Stimulated activated effector memory CD8-positive, alpha-beta T cell treated with anti-CD3 and anti-CD28 coated beads, Interleukin-12 subunit alpha, Interleukin-12 subunit beta, amount 100 ng/mL, for 72 hours (primary cell): ENCODE measurements at regions not wholly inside any gene's neighbourhood (a gene's known extent, or its start where the extent isn't known, plus 50 kb on each side); places are given as distances from the start of the nearest gene placed in this dataset.
"Not testable (repeated sequence)": the region's sequence is repeated elsewhere in the genome, so short reads cannot be mapped to it uniquely, and the experiment has no call there.

Experiments
- ATAC-seq: fragments of 150-1000 bp; cut with Tn5 transposase; 2 replicates; pipeline ENCODE4 v1.10.0; 2021
- DNase-seq, 2 donors: peaks; one replicate each; pipeline ENCODE4 v3.0.0; 2021 to 2022; ENCODE audit warnings: low spot score in 2 of 2
- H3K27ac Mint-ChIP-seq: one replicate; pipeline ENCODE4 v1.8.0; 2022; ENCODE audit warnings: mild to moderate bottlenecking, mixed read lengths
- H3K36me3 Mint-ChIP-seq: one replicate; pipeline ENCODE4 v1.8.0; 2022; ENCODE audit warnings: mild to moderate bottlenecking, mixed read lengths
- H3K4me1 Mint-ChIP-seq: one replicate; pipeline ENCODE4 v1.8.0; 2022; ENCODE audit warnings: mixed read lengths
- H3K4me3 Mint-ChIP-seq: one replicate; pipeline ENCODE4 v1.8.0; 2022; ENCODE audit warnings: mild to moderate bottlenecking, mixed read lengths
- H3K9me3 Mint-ChIP-seq: one replicate; pipeline ENCODE4 v1.8.0; 2022; ENCODE audit warnings: mixed read lengths

DNA sequence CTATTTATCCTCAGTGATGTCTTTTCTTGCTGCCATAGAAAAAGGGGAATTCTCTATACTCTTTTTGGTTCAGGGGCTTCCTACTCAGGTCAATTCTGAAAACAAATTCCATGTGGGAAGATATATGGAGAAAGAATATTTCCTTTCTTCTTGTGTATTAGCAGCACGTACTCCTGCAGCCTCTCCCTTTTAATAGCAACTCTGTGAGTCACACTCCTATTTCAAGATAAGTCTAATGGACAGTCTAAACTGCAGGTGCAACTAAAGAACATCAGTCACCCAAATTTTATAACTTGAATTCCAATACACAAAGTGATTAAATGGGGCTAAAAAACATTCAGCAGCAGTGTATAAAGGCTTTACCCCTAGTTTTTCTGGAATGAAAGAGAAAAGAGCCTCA, 942.2 kb downstream of the CNTNAP5 start:
- Mint-ChIP-seq H3K27ac (no peak overlapping the region), H3K4me3 (no peak overlapping the region), H3K36me3 (no peaks in the 10 kb centered on the region), H3K9me3 (peaks cover 13% of the 10 kb centered on the region), H3K4me1 (no peaks in the 10 kb centered on the region)
- no peak for DNase-seq
- ATAC-seq = no peak

- ATAC-seq (no peak), DNase-seq (no peak)
- H3K27ac Mint-ChIP-seq = no peak overlapping the region
- no peak overlapping the region for H3K4me3 Mint-ChIP-seq
- no peaks in the 10 kb centered on the region for H3K4me1 Mint-ChIP-seq
- peaks cover 14% of the 10 kb centered on the region for H3K9me3 Mint-ChIP-seq
- H3K36me3 Mint-ChIP-seq = no peaks in the 10 kb centered on the region
Measured at GRCh38 chr2:124970030-124970429, 944.9 kb downstream of the CNTNAP5 start.

GRCh38 chr2:124973396-124973795, 948.3 kb downstream of the CNTNAP5 start:
- Mint-ChIP-seq H3K9me3 (peaks cover 22% of the 10 kb centered on the region), H3K36me3 (no peaks in the 10 kb centered on the region), H3K27ac (no peak overlapping the region), H3K4me1 (no peaks in the 10 kb centered on the region), H3K4me3 (no peak overlapping the region)
- ATAC-seq (no peak), DNase-seq (no peak)

GRCh38 chr2:124975224-124975623, 950.1 kb downstream of the CNTNAP5 start:
- no peaks in the 10 kb centered on the region for H3K36me3 Mint-ChIP-seq
- ATAC-seq = no peak
- no peak for DNase-seq
- no peaks in the 10 kb centered on the region for H3K4me1 Mint-ChIP-seq
- H3K9me3 Mint-ChIP-seq = peaks cover 19% of the 10 kb centered on the region
- H3K4me3 Mint-ChIP-seq = no peak overlapping the region
- H3K27ac Mint-ChIP-seq = no peak overlapping the region

GRCh38 chr2:124975648-124976047, 950.6 kb downstream of the CNTNAP5 start:
- no peak for DNase-seq
- Mint-ChIP-seq H3K27ac (no peak overlapping the region), H3K4me1 (no peaks in the 10 kb centered on the region), H3K9me3 (peaks cover 18% of the 10 kb centered on the region), H3K4me3 (no peak overlapping the region), H3K36me3 (no peaks in the 10 kb centered on the region)
- ATAC-seq = no peak

DNA sequence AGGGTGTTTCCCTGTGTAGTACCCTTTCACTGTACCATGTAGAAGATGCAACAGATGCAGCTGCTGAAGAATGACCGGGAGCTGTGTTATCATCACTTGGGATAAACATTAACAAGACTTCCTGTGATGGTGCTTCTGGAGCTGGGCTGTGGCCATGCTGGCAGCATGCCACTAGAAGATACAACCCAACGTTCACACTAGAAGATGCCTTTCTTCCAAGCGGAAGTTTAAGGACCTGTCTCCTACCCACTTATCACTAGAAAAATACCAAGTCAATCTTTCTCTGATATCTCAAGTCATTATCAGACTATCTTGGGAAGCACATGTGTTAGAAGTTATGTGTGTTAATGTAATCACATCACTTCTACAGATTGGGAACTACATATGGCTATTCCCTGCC, 953.5 kb downstream of the CNTNAP5 start:
- Mint-ChIP-seq H3K9me3 (peaks cover 20% of the 10 kb centered on the region), H3K4me1 (no peaks in the 10 kb centered on the region), H3K36me3 (no peaks in the 10 kb centered on the region), H3K27ac (no peak overlapping the region), H3K4me3 (no peak overlapping the region)
- ATAC-seq = no peak
- no peak for DNase-seq

DNA sequence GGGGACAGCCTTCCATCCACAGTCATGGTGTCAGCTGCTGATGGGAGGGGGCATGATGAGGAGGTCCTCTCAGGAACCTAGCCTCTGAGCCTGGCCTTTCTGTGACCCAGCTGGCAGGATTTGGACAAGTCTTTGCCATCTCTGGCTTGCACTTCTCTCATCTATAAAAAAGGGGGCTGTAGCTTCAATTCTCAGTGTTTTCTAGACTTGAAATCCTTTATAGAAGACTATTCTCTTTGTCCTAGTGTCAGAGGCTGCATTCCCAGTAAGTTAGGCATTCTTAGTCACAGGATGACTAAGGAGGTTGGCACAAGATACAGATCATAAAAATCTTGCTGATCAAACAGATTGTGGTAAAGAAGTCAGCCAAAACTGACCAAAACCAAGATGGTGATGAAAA, 958.5 kb downstream of the CNTNAP5 start:
- Mint-ChIP-seq H3K36me3 (no peaks in the 10 kb centered on the region), H3K9me3 (peaks cover 12% of the 10 kb centered on the region), H3K4me1 (no peaks in the 10 kb centered on the region), H3K27ac (no peak overlapping the region), H3K4me3 (no peak overlapping the region)
- no peak for ATAC-seq
- DNase-seq = no peak

- no peak overlapping the region for H3K27ac Mint-ChIP-seq
- H3K4me3 Mint-ChIP-seq = no peak overlapping the region
- H3K36me3 Mint-ChIP-seq = no peaks in the 10 kb centered on the region
- ATAC-seq (no peak), DNase-seq (no peak)
- H3K4me1 Mint-ChIP-seq = no peaks in the 10 kb centered on the region
- peaks cover 13% of the 10 kb centered on the region for H3K9me3 Mint-ChIP-seq
Measured at GRCh38 chr2:124985270-124985669, 960.2 kb downstream of the CNTNAP5 start.

GRCh38 chr2:124986136-124986535, 961.0 kb downstream of the CNTNAP5 start:
- Mint-ChIP-seq H3K36me3 (no peaks in the 10 kb centered on the region), H3K9me3 (peaks cover 15% of the 10 kb centered on the region), H3K27ac (no peak overlapping the region), H3K4me3 (no peak overlapping the region), H3K4me1 (no peaks in the 10 kb centered on the region)
- DNase-seq (no peak), ATAC-seq (no peak)

DNA sequence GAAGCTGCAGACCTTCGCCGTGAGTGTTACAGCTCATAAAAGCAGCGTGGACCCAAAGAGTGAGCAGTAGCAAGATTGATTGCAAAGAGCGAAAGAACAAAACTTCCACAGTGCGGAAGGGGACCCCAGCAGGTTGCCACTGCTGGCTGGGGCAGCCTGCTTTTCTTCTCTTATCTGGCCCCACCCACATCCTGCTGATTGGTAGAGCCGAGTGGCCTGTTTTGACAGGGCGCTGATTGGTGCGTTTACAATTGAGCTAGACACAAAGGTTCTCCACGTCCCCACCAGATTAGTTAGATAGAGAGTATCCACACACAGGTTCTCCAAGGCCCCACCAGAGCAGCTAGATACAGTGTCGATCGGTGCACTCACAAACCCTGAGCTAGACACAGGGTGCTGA, 961.8 kb downstream of the CNTNAP5 start:
- not testable (repeated sequence) for H3K36me3 Mint-ChIP-seq, DNase-seq, ATAC-seq, H3K4me1 Mint-ChIP-seq, H3K4me3 Mint-ChIP-seq, H3K27ac Mint-ChIP-seq
- peaks cover 12% of the 10 kb centered on the region for H3K9me3 Mint-ChIP-seq

- not testable (repeated sequence) for DNase-seq, H3K27ac Mint-ChIP-seq, H3K4me3 Mint-ChIP-seq, ATAC-seq, H3K4me1 Mint-ChIP-seq, H3K36me3 Mint-ChIP-seq
- H3K9me3 Mint-ChIP-seq = peaks cover 12% of the 10 kb centered on the region
Measured at GRCh38 chr2:124987436-124987835, 962.3 kb downstream of the CNTNAP5 start.

- H3K27ac Mint-ChIP-seq = no peak overlapping the region
- H3K4me3 Mint-ChIP-seq = no peak overlapping the region
- no peak for DNase-seq
- peaks cover 12% of the 10 kb centered on the region for H3K9me3 Mint-ChIP-seq
- H3K4me1 Mint-ChIP-seq = no peaks in the 10 kb centered on the region
- no peak for ATAC-seq
- H3K36me3 Mint-ChIP-seq = no peaks in the 10 kb centered on the region
Measured at GRCh38 chr2:124988111-124988510, 963.0 kb downstream of the CNTNAP5 start.

GRCh38 chr2:124988794-124989193, 963.7 kb downstream of the CNTNAP5 start:
- H3K9me3 Mint-ChIP-seq = peaks cover 12% of the 10 kb centered on the region
- DNase-seq (no peak), ATAC-seq (no peak)
- H3K27ac Mint-ChIP-seq = no peak overlapping the region
- no peak overlapping the region for H3K4me3 Mint-ChIP-seq
- no peaks in the 10 kb centered on the region for H3K4me1 Mint-ChIP-seq
- H3K36me3 Mint-ChIP-seq = no peaks in the 10 kb centered on the region

- Mint-ChIP-seq H3K36me3 (no peaks in the 10 kb centered on the region), H3K27ac (no peak overlapping the region), H3K4me1 (no peaks in the 10 kb centered on the region), H3K9me3 (peaks cover 15% of the 10 kb centered on the region), H3K4me3 (no peak overlapping the region)
- DNase-seq (no peak), ATAC-seq (no peak)
Measured at GRCh38 chr2:124993809-124994208, 968.7 kb downstream of the CNTNAP5 start.

GRCh38 chr2:124995185-124995912, 970.3 kb downstream of the CNTNAP5 start:
- no peak overlapping the region for H3K27ac Mint-ChIP-seq
- no peak overlapping the region for H3K4me3 Mint-ChIP-seq
- no peaks in the 10 kb centered on the region for H3K4me1 Mint-ChIP-seq

GRCh38 chr2:124996406-124996805, 971.3 kb downstream of the CNTNAP5 start:
- no peaks in the 10 kb centered on the region for H3K4me1 Mint-ChIP-seq

More at GRCh38 chr2:124995185-124995912, 970.3 kb downstream of the CNTNAP5 start:
- DNase-seq = no peak
- ATAC-seq = no peak
- Mint-ChIP-seq H3K36me3 (no peaks in the 10 kb centered on the region), H3K9me3 (peaks cover 13% of the 10 kb centered on the region)

More at GRCh38 chr2:124996406-124996805, 971.3 kb downstream of the CNTNAP5 start:
- ATAC-seq (no peak), DNase-seq (no peak)
- H3K36me3 Mint-ChIP-seq = no peaks in the 10 kb centered on the region
- H3K9me3 Mint-ChIP-seq = peaks cover 8% of the 10 kb centered on the region
- no peak overlapping the region for H3K27ac Mint-ChIP-seq
- no peak overlapping the region for H3K4me3 Mint-ChIP-seq
